Cerebellar cortex (tissue), 1 donor: ENCODE measurements at regions not wholly inside any gene's neighbourhood (a gene's known extent, or its start where the extent isn't known, plus 50 kb on each side); places are given as distances from the start of the nearest gene placed in this dataset.

ENCODE experiments used
- DNase-seq: peaks from one replicate; pipeline ENCODE4 v3.0.0-alpha.2; 2015; ENCODE audit warnings: low spot score

DNA sequence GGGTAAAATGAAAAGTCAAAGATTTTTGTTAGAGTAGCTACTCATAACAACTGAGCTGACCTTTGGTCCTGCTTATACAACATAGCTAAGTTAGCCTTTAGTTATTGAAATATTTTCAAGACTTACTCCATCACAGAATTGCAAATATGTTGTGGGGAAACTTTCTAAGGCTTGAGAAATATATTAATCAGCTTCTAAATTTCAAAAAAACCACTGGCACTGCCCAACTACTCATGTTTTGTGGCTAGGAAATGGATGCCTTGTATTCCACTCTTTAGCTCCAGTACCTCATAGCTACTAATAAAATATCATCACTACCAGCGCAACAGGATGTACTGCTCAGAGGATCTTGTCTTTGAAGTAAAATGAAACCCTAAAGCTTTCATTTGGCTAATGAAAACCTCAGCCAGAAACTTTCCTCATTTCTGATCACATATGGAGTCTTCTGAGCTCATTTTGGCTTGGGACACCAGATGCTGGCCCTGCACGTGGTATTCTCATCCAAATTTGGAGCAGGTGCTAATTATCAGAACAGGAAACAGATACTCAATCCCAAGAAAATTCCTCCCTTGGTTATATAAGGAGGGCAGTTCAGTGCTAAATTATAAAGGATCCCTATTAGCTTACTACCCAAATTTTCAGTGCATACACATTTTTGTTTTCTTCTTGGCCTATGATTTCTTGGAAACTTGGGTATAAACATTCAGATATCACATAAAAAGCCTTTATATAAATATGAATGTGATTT lies 690.7 kb downstream of the ADGRL2 start:
- no peak for DNase-seq

DNA sequence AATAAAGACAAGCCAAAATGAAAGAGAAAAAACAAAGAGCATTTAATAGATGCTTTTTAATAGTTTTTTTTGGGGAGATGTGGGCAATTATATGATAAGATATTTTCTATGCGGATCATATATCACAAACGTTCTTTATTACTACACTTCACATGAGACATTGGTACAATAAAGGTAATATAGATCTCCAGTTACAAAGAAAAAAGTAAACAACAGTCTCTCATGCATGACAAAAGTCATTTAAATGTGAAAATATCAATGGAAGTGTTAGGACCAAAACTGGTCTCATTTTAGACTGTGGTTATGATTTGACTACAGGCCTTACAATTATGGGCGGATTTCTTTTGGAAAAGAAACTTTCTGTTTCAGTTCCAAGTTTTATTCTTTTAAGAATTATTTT lies 687.0 kb downstream of the ADGRL2 start:
- DNase-seq, result no peak

DNA sequence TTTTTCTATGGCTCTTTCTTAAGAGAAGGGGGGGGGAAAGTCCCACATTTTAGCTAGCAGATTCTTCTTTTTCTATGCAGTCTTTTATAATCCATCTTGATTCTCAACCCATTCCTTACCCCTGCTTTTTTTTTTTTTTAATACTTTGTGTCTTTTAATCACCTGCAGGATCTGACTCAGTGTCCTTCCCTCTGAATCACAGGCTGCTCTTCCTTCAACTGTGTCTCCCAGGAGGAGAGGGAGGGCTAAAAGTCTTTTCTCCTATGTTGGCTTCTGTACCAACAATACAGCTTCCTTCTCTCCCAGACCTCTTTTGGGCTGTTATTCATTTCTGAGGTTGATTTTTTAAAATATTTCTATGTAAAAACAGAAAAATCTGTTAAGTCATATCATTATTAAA lies 686.2 kb downstream of the ADGRL2 start:
- DNase-seq, result no peak

DNA sequence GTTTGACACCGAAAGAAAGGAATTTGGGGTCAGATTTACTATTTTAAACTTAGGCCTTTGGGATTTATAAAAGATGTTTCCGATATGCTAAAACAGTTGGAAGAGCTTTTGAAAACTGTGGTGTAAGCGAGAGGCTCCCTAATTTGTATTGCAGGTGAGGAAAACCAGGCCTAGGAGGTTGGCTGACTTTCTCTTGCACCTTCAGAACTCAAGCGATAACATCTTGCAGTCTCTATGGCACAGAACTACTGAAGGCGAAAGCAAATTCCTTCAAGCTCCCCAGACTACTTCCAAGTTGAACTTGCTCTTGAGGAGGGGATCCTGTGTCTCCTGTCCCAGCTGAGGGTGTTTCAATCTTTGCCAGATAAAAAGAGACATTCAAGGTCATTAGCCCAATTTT lies 685.7 kb downstream of the ADGRL2 start:
- no peak for DNase-seq

DNA sequence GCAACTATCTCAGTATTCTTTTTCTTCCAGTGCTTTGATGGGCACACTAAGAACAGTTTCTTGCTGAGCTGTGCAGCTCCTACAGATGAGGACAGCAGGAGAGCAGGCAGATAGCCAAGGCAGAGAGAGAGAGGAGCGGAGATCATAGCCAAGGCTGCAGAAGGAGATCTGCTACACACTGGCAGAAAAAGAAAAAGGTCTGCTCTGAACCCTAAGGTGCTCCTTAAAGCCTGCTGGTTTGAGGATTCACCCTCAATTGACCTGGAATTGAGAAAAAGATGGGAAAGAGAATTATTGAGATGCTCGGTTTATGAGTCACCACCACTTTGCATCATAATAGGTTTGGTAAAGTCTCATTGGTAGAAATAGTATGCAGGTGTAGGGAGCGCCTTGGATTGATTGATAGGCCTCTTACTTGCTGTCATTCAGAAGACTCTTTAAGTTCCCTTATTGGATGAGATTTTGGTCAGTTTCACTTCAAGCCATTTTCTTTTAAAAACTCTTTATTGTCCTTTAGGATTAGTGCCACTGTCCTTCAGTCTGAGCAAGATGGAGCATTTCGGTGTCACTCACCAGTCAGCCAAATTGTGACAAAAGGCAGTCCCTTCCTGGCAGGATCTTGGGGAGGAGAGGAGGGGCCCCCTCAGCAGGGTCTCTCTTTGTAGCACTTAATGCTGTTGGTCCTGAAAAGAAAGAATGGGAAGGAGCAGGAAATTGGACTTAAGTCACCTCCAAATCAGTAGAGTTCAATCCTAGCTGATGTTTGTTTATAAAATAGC lies 685.0 kb downstream of the ADGRL2 start:
- DNase-seq, result no peak

DNA sequence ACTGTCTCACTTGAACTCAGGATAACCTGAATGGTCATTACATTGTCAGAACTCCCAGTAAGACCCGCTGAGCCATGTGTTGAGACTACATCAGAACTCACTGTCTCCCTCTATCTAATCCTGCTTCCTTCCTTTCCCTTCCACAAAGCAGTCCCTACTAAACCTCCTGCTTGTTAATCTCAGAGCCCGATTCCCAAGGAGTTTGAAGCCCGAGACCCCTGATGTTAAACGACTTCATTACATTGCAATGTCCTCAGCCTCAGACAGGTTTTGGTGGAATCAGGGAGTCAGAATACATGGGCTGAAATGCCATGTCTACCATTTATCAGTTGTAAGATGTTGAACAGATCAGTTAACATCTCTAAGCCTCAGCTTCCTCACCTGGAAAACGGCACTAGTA lies 682.4 kb downstream of the ADGRL2 start:
- no peak for DNase-seq

DNA sequence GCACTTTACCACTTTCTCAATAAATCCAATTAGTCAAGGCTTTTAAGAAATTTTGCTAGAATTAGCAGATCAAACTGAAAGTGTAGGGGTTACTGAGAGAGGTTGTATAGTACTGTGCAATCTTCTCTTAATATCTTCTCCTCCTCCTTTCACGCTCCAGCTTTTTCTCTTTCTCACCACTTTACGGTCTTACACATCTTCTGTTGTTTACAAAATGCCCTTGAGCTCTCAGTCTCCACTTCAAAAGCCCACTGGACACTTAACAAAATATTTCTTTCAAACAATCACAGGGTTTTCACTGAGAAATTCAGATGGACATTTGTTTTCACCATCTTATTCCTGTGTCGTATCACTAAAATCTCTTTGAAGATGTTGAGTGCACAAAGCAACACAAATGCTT lies 678.2 kb downstream of the ADGRL2 start:
- DNase-seq, result no peak

DNA sequence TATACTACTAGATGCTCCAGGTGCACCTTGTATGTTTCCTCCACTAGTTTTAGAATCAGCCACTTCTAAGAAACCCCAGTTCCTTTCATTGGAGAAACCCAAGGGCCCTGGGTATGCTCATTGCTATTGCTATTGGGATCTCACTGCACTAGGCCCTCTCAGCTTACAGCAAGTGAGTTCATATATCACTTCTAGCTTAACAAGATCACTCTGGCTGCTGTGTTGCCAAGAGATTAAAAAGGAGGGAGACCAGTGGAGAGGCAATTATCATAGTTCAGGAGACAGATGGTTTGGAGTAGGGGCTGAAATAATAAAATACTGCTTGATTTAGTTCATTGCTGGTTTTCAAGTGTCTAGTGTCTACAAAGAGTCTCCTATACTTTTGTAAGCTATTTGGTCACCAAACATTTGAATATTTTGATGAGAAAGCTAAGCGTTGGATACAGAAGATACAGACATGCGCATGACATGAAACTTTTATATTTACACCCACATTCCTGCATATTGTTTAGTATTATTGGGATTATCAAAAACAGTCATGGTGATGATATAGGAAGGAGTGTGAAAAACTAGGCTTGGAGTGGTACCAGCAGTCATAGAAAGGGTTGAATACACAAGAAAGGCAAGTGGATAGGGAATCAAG lies 671.9 kb downstream of the ADGRL2 start:
- DNase-seq, result no peak

DNA sequence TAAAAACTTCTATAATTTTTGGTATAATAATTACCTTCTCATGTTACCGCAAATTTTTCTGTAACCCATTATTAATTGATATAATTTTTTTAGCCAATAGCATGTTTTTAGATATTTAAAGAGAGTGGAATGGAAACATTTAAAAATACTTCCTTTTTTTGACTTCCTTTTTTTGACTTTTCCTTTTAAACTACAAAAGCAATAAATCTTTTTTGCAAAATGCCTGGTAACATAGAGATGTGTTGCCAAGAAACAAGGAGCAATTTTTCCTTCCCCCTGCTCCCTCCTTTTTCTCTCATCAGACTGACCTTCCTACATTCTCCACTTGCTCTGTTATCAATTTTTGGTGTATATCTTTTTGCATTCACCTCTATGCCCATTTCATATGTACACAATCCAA lies 666.2 kb downstream of the ADGRL2 start:
- no peak for DNase-seq

DNA sequence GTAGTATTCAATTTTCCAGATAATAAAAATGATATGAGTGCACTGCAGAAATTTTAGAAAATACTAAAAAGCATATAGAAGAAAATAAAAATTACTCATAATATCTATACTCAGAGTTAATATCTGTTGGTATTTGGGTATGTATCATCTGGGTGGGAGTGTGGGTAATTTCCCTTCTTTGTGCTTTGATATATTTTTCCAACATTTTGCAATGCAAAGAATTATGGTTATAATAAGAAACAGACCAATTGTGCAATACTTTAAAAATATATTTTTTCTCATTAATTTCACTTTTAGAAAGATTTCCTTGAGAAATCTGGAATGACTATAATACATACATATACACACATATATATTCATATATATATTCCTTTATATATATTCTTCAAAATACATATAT lies 665.7 kb downstream of the ADGRL2 start:
- DNase-seq, result no peak

DNA sequence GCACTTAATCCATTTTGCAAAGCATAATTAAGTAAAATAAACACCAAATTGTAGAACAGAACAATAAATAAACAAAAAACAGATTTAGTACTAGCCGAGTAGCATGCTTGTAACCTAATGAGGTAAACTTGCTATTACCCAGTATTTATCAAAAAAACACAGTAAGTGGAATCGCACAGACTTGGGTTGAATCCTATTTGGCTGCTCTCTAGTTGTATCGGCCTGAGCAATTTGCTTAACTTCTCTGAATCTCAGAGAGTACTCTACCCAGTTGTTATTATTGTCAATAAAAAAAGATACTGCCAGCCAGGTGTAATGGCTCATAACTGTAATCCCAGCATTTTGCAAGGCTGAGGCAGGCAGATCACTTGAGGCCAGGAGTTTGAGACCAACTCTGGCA lies 664.3 kb downstream of the ADGRL2 start:
- no peak for DNase-seq

DNA sequence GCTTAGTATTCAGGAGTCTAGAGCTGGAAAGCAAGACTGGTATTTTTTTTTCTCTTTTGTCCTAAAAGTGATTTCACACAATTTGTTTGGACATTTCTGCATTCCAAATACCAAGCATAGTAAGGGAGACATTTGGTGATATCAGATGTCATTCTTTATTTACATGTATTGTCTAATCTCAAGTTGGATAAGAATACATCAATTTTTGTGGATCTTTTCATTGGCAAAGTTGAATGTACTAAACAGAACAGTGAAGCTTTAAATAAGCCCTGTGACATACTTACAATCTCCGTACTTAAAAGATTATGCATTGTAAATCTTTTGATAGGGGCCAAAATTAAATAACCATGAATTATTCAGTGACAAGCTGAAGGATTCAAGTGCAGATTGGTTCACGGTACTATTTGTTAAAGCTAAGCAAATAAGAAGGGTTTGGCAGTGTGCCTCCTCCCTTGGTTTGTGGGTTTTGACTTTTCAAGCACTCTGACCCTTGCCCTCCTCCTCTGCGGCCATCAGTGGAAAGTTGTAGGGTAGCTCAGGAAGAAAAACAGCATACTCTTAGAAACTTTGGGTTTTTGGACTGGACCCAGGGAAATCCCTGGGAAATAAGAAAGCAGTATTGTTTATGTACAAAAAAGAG lies 663.7 kb downstream of the ADGRL2 start:
- DNase-seq, result no peak

DNA sequence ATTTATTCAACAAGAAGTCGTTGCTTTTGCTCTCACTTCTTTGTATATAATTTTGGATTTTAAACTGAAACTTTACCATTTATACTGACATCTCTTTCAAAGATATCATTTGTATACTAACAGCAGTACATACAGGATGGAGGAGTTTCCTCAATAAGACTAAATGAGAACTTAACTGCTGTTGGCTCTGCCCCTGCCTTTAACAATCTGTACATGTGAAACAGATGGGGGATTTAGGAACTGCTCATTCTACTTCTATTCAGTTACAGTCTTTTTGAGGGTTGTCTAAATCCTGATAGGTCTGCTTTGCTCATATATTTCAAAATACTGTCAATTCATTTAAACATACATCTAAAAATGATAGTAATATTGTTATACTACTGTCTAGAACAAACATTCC lies 663.2 kb downstream of the ADGRL2 start:
- DNase-seq, result no peak

DNA sequence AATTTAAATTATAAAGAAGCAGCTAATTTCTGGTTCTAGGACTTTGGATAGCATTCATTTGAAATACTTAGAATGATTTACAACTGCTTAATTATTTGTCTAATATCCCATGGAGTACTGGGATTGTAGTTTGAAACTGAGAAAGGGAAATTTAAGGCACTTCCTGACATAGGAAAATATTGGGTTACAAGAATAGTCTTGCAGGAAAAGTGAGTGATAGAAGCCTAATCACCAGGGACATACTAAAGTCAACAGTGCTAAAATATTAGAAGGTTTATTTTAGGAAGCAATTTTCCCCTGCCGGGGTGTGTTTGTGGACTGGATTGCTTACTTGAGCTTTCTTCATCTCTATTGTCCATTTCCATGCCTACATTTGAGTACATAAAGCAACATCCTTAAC lies 661.6 kb downstream of the ADGRL2 start:
- DNase-seq, result no peak

DNA sequence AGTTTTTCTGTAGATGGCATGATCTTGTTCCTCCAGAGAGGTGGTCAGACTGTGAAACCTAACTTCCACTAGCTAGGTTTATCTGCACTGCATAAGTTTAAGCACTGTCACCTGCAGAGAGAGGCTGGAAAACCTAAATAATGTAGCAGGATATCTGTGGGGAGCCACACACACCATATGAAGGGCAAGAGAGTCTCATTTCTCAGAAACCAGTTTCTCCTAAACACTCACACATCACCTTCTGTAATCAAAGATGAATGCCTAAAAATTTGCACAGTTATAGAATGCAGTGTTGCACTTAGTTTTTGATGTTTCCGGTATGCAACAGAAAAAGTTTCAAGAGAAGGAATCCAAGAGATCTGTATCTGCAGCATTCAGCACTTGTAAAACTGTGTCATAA lies 654.6 kb downstream of the ADGRL2 start:
- DNase-seq, result no peak

DNA sequence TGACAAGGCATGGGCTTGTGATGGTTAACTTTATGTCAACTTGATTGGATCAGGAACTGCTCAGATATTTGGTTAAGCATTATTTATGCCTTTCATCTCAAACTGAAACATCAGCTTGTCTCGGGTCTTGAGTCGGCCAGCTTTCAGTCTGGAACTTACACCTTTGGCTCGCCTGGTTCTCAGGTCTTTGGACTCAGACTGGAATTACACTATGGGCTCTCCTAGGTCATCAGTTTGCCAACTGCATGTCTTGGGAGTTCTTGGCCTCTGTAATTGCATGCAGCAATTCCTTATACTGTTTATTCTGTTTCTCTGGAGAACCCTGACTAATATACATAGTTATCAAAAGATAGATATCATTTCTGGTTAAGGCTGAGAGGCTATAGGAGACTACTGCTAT lies 653.7 kb downstream of the ADGRL2 start:
- DNase-seq, result no peak

DNA sequence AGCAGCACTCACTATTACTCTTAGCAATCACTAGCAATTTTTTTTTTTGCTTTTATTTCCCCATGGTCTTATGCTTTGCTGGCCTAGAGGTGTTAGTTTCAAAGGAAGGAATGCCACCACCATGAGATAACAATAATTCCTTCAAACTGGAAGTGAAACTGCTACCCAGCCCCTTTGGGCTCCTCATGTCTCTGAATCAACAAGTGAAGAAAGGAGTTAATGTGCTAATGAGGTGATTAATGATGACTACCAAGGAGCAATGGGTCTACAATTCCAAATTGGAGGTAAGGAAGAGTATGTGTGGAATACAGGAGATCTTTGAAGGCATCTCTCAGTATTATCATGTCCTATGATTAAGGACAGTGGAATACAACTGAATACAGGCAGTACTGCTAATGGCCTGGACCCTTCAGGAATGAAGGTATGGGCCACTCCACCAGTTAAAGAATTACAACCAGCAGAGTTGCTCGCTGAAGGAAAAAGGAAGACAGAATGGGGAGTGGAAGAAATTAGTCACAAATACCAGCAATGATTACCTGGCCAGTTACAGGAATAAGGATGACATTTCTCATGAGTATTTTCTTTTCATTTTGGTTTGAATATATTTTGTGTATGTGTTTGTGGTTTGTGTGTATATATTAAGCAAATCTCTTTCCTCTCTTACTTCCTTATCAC lies 652.9 kb downstream of the ADGRL2 start:
- DNase-seq, result no peak

DNA sequence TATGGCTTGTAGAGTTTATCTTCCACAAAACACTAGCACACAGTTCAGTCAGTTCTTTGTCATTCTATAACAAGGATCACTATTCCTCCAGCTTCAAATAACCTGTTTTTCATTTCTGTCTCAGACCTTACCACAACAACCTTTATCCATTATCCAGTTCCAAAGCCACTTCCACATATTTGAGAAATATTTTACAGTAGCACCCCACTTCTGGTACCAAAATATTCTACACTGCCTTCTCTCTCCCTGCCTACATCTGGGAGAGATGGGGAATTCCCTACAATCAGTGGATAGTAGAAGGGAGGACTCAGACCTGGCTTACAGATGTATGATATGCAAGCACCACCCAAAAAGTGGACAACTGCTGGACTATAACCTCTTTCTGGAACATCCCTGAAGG lies 651.4 kb downstream of the ADGRL2 start:
- no peak for DNase-seq

DNA sequence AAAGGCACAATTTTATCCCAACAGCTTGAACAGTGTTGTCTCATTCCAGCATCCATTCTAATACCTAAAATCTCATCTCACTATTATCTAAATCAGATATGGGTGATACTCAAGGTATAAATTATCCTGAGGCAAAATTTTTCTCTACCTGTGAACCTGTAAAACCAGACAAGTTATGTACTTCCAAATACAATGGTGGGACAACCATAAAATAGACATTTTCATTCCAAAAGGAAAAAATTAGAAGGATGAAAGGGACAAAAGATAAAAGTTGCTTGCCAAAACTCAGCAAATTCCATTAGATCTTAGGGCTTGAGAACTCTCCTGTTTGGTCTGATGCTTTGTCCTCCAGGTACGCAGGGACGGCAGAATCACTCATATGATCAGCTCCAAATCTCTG lies 650.5 kb downstream of the ADGRL2 start:
- no peak for DNase-seq

DNA sequence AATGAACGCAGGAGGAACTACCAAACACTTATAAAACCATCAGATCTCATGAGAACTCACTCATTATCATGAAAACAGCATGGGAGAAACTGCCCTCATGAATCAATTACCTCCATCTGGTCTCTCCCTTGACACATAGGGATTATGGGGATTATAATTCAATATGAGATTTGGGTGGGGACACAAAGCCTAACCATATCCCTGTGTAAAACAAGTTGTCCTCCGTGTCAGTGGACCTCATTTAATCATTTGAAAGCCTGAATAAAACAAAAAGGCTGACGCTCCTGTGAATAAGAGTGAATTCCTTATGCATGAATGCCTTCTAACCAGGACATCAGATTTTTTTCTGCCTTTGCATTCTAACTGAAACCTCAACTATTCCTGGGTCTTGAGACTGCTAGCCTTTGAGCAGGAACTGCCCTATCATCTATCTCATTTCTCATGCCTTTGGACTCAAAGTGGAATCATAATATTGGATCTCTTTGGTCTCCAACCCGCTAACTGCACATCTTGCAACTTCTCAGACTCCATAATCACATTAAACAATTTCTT lies 648.8 kb downstream of the ADGRL2 start:
- no peak for DNase-seq

DNA sequence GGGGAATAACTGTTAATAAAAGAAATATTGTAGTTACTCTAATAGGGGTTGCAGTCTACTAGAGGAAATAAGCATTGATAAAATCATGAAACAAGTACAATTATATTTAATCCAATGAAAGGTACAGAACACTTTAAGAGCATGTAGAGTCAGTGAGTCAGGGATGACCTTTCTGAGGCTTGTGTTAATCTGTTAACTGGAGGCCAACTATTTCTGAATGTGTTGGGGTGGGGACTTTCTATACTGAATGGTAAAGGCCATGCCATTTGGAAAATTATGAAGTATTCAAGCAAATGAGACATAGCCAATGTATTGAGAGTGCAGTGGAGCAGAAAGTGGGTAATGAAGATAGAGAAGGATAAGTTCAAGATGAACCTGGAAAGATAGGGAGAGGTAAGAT lies 646.2 kb downstream of the ADGRL2 start:
- DNase-seq, result no peak

DNA sequence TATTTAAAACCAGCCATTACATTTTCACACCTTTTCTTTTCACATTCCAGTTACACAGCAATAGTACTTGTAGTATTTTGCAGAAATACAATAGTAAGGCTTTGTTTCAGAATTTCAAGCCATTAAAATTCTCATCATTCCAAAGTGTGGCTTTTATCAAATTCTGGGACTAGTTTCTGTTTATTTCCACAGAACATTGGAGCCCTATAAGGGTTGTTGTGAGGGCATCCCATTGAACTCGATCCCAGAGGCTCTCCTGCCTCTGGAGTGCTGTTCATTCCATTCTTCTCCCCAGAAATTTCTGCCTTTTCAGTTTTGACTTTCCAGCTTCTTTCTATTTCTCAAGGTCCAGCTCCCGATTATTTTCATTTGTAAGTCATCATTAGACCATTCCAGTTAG lies 645.5 kb downstream of the ADGRL2 start:
- no peak for DNase-seq
